ENCODE measurements at regions not wholly inside any gene's neighbourhood (a gene's known extent, or its start where the extent isn't known, plus 50 kb on each side); places are given as distances from the start of the nearest gene placed in this dataset.

DNA sequence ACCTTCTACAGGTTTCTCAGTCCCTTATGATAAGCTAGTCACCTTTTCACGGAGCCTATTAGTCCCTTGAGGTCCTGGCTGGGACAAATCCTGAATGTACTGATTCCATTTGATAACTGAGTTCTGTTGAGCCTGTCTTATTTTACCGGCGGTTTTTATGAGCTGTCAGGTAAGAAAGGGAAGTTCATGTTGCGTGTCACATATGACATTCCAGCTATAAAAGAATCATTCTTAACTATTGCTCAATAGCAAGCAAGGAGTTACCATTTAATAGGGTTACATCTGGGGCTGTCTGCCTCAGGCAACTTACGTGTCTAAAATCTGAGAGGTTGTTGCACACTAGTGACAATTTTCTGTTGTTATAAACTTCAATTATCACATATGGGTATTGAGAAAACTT lies 394.6 kb downstream of the TECRL start:
- TF ChIP-seq, protein P1, sequence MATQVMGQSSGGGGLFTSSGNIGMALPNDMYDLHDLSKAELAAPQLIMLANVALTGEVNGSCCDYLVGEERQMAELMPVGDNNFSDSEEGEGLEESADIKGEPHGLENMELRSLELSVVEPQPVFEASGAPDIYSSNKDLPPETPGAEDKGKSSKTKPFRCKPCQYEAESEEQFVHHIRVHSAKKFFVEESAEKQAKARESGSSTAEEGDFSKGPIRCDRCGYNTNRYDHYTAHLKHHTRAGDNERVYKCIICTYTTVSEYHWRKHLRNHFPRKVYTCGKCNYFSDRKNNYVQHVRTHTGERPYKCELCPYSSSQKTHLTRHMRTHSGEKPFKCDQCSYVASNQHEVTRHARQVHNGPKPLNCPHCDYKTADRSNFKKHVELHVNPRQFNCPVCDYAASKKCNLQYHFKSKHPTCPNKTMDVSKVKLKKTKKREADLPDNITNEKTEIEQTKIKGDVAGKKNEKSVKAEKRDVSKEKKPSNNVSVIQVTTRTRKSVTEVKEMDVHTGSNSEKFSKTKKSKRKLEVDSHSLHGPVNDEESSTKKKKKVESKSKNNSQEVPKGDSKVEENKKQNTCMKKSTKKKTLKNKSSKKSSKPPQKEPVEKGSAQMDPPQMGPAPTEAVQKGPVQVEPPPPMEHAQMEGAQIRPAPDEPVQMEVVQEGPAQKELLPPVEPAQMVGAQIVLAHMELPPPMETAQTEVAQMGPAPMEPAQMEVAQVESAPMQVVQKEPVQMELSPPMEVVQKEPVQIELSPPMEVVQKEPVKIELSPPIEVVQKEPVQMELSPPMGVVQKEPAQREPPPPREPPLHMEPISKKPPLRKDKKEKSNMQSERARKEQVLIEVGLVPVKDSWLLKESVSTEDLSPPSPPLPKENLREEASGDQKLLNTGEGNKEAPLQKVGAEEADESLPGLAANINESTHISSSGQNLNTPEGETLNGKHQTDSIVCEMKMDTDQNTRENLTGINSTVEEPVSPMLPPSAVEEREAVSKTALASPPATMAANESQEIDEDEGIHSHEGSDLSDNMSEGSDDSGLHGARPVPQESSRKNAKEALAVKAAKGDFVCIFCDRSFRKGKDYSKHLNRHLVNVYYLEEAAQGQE (IDR thresholded peaks at IDR 0.05; ENCODE audit: insufficient read depth in 1 of 2, low read depth in 2 of 2, low read length in 1 of 2) = no peak
- CTCF ChIA-PET = no interaction called here
- H3K4me3 ChIP-seq (ENCODE audit: low read depth in 2 of 2, low read length in 2 of 2) = no peak overlapping the region
- intact Hi-C loops (cut with micrococcal nuclease; ENCODE audit: unreplicated experiment) = no loop called here
- no peak for ATAC-seq
- no peaks in the 10 kb centered on the region for H3K4me1 ChIP-seq (ENCODE audit: control insufficient read depth, insufficient read depth, low read length)
- H3K27ac ChIP-seq (ENCODE audit: low read length) = no peak overlapping the region
- no peaks in the 10 kb centered on the region for H3K9me3 ChIP-seq (ENCODE audit: control insufficient read depth, insufficient read depth, low read depth, low read length)
- POLR2A ChIA-PET = no interaction called here
- no TSS peak for BruUV-seq (replicated peaks)
- DNase-seq (ENCODE audit: low read depth, low spot score) = no peak
- H3K27me3 ChIP-seq (ENCODE audit: control insufficient read depth, insufficient read depth, low read length) = no peaks in the 10 kb centered on the region
- in situ Hi-C loops (cut with HindIII; ENCODE audit: low pct_unique_long_range_greater_than_20kb, low sequenced_read_pairs) = no loop called here
- H3K36me3 ChIP-seq (ENCODE audit: control insufficient read depth, insufficient read depth, low read length) = no peaks in the 10 kb centered on the region

DNA sequence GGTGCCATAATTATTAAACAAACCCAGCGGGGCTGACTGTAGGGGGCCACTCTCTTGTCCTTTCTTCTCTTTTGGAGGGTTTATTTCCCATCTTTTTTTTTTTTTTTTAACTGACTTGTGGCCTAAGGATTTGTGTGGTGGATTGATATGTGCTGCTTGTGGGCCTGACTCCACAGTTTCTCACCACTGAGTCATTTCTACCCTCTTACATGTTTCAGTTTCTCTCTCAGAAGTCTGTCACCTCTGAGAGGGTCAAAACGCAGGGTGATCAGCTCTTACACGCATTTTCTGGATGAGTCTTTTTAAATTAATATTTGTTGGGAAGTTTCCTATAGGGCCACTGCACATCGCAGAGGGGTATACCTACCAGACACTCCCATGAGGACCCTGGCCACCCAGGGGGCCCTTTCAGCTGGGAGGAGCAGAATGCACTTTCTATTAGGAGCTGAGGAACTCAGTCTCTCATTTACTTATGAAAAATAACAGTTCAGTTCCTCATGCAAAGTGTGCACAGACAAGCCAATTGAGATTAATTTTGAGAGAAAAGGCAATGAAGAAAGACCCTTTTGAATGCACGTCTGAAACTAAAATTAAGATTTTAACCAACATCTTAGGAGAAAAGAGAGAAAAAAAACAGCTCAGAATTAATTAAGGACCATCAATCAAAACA lies 407.9 kb downstream of the TECRL start:
- BruUV-seq (replicated peaks) = no TSS peak
- no peaks in the 10 kb centered on the region for H3K9me3 ChIP-seq (ENCODE audit: control insufficient read depth, insufficient read depth, low read depth, low read length)
- ChIA-PET POLR2A (no interaction called here), CTCF (no interaction called here)
- no peak overlapping the region for H3K4me3 ChIP-seq (ENCODE audit: low read depth in 2 of 2, low read length in 2 of 2)
- H3K4me1 ChIP-seq (ENCODE audit: control insufficient read depth, insufficient read depth, low read length) = no peaks in the 10 kb centered on the region
- DNase-seq (ENCODE audit: low read depth, low spot score) = no peak
- H3K36me3 ChIP-seq (ENCODE audit: control insufficient read depth, insufficient read depth, low read length) = no peaks in the 10 kb centered on the region
- intact Hi-C loops (cut with micrococcal nuclease; ENCODE audit: unreplicated experiment) (no loop called here), in situ Hi-C loops (cut with HindIII; ENCODE audit: low pct_unique_long_range_greater_than_20kb, low sequenced_read_pairs) (no loop called here)
- no peak for ATAC-seq
- H3K27ac ChIP-seq (ENCODE audit: low read length) = no peak overlapping the region
- TF ChIP-seq TCF7L2 (IDR thresholded peaks at IDR 0.05; ENCODE audit: low read depth, low read length) = no peak
- TF ChIP-seq, protein P1 (IDR thresholded peaks at IDR 0.05; ENCODE audit: insufficient read depth in 1 of 2, low read depth in 2 of 2, low read length in 1 of 2) = no peak
- TF ChIP-seq SIN3A (IDR thresholded peaks at IDR 0.05; ENCODE audit: borderline replicate concordance, insufficient read depth, low read depth, low read length) = no peak
- TF ChIP-seq, protein P2, sequence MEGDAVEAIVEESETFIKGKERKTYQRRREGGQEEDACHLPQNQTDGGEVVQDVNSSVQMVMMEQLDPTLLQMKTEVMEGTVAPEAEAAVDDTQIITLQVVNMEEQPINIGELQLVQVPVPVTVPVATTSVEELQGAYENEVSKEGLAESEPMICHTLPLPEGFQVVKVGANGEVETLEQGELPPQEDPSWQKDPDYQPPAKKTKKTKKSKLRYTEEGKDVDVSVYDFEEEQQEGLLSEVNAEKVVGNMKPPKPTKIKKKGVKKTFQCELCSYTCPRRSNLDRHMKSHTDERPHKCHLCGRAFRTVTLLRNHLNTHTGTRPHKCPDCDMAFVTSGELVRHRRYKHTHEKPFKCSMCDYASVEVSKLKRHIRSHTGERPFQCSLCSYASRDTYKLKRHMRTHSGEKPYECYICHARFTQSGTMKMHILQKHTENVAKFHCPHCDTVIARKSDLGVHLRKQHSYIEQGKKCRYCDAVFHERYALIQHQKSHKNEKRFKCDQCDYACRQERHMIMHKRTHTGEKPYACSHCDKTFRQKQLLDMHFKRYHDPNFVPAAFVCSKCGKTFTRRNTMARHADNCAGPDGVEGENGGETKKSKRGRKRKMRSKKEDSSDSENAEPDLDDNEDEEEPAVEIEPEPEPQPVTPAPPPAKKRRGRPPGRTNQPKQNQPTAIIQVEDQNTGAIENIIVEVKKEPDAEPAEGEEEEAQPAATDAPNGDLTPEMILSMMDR (IDR thresholded peaks at IDR 0.05) = no peak
- no peak for TF ChIP-seq POLR2AphosphoS5 (IDR thresholded peaks at IDR 0.05; ENCODE audit: low read depth, low read length)
- no peaks in the 10 kb centered on the region for H3K27me3 ChIP-seq (ENCODE audit: control insufficient read depth, insufficient read depth, low read length)

Measured in Panc1 (cell line).